Upper lobe of left lung (tissue), 4 donors: ENCODE measurements at regions not wholly inside any gene's neighbourhood (a gene's known extent, or its start where the extent isn't known, plus 50 kb on each side); places are given as distances from the start of the nearest gene placed in this dataset.
"Not testable (repeated sequence)": the region's sequence is repeated elsewhere in the genome, so short reads cannot be mapped to it uniquely, and the experiment has no call there.

Experiments
- EP300 ChIP-seq, 4 donors: sonication (generic); formaldehyde crosslinking; IDR thresholded peaks; one replicate each; pipeline ENCODE4 v1.5.1; 2017; ENCODE audit warnings: antibody characterized with exemption in 4 of 4, control low read depth in 2 of 4
- POLR2A ChIP-seq, 4 donors: fragments of 450-650 bp; IDR thresholded peaks; one replicate each; pipeline ENCODE4 v1.5.1; 2016 to 2017; ENCODE audit warnings: antibody characterized with exemption in 4 of 4, mild to moderate bottlenecking in 2 of 4
- POLR2AphosphoS5 ChIP-seq, 2 donors: sonication (generic); formaldehyde crosslinking; IDR thresholded peaks; one replicate each; pipeline ENCODE4 v1.5.1; 2017; ENCODE audit warnings: antibody characterized with exemption in 2 of 2
- TF ChIP-seq, protein P1 (sequence below), 6 experiments: fragments of 450-650 bp in 4 of 6; fragments of 200-600 bp in 2 of 6; sonication (generic) in 2 of 6; IDR thresholded peaks; one replicate each; pipeline ENCODE4 v1.5.1; 2016 to 2019; ENCODE audit warnings: antibody characterized with exemption in 6 of 6

DNA sequence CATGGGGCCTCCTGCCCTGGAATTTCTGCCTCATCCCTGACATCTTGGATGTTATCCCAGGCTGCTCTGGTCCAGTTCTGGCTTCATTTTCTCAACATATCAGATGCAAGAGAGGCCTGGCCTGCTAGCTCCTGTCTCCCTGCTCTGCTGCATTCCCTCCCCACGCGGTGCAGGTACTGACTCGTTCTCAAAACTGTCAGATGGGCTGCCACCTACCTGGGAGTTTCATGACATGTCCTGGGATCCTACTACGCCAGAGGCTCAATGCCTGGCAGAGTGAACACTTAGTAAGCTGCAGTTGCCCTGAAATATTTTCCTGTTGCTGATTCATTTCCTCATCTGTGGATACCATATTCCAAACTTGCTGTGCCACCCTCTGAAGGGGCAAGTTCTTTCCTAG is 126.7 kb upstream of the PLGLB2 start:
- not testable (repeated sequence) for TF ChIP-seq POLR2A, EP300, POLR2AphosphoS5 (IDR thresholded peaks at IDR 0.05)
- TF ChIP-seq, protein P1, sequence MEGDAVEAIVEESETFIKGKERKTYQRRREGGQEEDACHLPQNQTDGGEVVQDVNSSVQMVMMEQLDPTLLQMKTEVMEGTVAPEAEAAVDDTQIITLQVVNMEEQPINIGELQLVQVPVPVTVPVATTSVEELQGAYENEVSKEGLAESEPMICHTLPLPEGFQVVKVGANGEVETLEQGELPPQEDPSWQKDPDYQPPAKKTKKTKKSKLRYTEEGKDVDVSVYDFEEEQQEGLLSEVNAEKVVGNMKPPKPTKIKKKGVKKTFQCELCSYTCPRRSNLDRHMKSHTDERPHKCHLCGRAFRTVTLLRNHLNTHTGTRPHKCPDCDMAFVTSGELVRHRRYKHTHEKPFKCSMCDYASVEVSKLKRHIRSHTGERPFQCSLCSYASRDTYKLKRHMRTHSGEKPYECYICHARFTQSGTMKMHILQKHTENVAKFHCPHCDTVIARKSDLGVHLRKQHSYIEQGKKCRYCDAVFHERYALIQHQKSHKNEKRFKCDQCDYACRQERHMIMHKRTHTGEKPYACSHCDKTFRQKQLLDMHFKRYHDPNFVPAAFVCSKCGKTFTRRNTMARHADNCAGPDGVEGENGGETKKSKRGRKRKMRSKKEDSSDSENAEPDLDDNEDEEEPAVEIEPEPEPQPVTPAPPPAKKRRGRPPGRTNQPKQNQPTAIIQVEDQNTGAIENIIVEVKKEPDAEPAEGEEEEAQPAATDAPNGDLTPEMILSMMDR (IDR thresholded peaks at IDR 0.05): not testable (repeated sequence)
